Skeletal muscle satellite cell (primary cell): ENCODE measurements at regions not wholly inside any gene's neighbourhood (a gene's known extent, or its start where the extent isn't known, plus 50 kb on each side); places are given as distances from the start of the nearest gene placed in this dataset.

Source experiments
- H3K27me3 ChIP-seq: 2 replicates; pipeline ENCODE4 v1.7.0; 2013; ENCODE audit warnings: low read length; ENCODE audit not compliant: control insufficient read depth, insufficient read depth
- H3K36me3 ChIP-seq: 2 replicates; pipeline ENCODE4 v1.7.0; 2013; ENCODE audit warnings: mild to moderate bottlenecking, control low read depth, low read length; ENCODE audit not compliant: insufficient read depth
- H3K4me1 ChIP-seq: 2 replicates; pipeline ENCODE4 v1.7.0; 2013; ENCODE audit warnings: low read length; ENCODE audit not compliant: control insufficient read depth, insufficient read depth
- H3K4me2 ChIP-seq: 2 replicates; pipeline ENCODE4 v1.7.0; 2013; ENCODE audit warnings: mild to moderate bottlenecking, low read length
- H3K4me3 ChIP-seq: 2 replicates; pipeline ENCODE4 v1.7.0; 2013; ENCODE audit warnings: low read length
- H3K9ac ChIP-seq: 2 replicates; pipeline ENCODE4 v1.7.0; 2013; ENCODE audit warnings: mild to moderate bottlenecking, low read depth, low read length, moderate library complexity
- H3K9me3 ChIP-seq: replicated peaks from 2 replicates; pipeline ENCODE4 v1.7.0; 2013; ENCODE audit warnings: mild to moderate bottlenecking, control low read depth, low read length

DNA sequence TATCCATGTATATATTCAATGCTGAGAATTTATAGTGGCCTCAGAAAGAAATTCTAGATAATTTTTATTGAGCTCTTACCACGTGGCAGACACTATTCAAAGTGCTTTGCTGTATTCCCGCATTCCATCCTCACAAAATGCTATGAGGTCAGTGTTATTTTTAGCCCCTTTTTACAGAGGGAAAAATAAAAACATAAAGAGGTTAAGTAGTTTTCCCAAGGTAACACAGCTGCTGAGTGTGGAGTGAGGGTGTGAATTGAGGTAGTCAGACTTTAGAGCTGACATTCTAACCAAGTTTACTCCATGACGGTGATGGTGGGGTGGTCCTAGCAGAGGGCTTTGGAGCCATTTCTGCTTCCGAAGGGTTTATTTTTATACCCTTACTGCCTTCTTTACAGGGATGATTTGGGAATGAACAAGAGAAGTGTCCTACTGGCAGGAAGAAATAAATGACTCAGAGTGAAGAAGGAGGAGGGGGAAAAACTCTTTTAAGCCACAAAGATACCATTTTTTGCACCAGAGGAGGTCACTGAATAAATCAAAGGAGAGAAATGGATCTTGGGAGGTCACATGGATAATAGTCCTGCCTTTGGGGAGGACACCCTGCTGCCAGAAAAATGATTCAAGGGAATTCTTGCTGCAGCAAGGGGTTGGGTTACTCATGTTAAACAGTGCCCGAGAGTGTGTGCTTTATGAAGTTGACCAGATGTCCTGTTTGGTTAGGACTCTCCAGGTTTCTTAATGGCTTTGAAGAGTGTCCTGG, 76.1 kb downstream of the HMHB1 start:
- Histone ChIP-seq H3K27me3 (no peaks in the 10 kb centered on the region), H3K9ac (peak overlapping the region; percentile 39), H3K9me3 (no peaks in the 10 kb centered on the region), H3K4me1 (peaks cover 43% of the 10 kb centered on the region), H3K4me2 (peak overlapping the region; percentile 62), H3K36me3 (no peaks in the 10 kb centered on the region), H3K4me3 (no peak overlapping the region)

DNA sequence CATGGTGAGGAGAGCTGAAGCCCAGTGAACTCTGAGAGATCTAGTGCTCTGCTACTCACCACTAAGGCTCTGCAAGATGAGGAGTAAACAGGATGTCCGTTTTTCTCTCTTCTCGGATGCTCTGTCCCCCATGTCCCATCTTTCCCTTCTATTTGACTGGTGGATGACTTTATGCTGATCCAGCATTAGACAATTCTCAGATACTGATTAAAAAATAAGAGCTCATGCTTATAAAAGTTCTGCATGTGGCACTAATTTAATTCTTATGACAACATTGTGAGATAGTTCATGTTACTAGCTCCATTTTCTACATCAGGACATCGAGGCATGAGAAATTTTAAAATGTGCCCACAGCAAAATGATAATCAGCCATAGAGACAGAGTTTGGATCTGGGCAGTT, 77.0 kb downstream of the HMHB1 start:
- Histone ChIP-seq H3K4me3 (no peak overlapping the region), H3K9me3 (no peaks in the 10 kb centered on the region), H3K4me1 (peaks cover 43% of the 10 kb centered on the region), H3K9ac (no peak overlapping the region), H3K4me2 (peak overlapping the region; percentile 62), H3K27me3 (no peaks in the 10 kb centered on the region), H3K36me3 (no peaks in the 10 kb centered on the region)

DNA sequence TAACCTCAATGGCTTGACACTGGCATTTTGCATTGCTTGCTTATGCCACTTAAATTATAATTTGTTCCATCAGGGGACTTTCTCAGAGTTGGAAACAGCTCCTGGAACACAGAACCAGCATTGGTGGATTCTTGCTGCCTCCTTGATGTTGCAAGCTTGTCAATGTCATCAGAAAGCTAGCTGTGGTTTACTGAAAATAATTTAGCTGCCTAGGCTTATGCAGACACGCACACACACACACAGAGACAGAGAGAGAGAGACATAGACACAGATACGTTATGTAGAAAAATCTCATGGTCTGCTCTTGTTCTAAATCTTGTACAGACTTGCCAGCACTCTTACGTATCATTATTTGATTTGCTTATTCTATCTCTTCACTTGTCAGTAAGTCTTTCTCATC, 78.0 kb downstream of the HMHB1 start:
- Histone ChIP-seq H3K36me3 (no peaks in the 10 kb centered on the region), H3K27me3 (no peaks in the 10 kb centered on the region), H3K4me2 (peak overlapping the region; percentile 8), H3K4me3 (no peak overlapping the region), H3K4me1 (peaks cover 43% of the 10 kb centered on the region), H3K9me3 (no peaks in the 10 kb centered on the region), H3K9ac (no peak overlapping the region)

DNA sequence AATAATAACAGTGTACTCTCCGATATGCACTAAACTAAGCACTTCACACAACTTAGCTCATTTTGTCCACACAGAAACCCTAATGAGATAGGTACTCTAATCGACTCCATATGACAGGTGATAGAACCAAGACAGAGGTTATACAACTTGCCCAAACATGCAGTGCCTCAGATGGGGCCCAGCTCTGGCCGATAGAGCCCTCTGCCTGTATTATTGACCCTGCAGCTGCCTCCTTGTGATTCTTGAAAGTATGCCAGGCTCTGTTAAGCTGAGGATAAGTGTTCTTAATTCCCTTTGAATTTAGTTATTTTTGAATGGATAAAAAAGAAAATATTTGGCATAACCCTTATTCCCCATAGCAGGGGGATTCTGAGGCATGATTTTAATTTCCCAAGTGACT, 78.5 kb downstream of the HMHB1 start:
- no peak overlapping the region for H3K9ac ChIP-seq
- H3K27me3 ChIP-seq = no peaks in the 10 kb centered on the region
- H3K4me1 ChIP-seq = peaks cover 43% of the 10 kb centered on the region
- no peaks in the 10 kb centered on the region for H3K36me3 ChIP-seq
- H3K4me2 ChIP-seq = no peak overlapping the region
- no peaks in the 10 kb centered on the region for H3K9me3 ChIP-seq
- H3K4me3 ChIP-seq = no peak overlapping the region

DNA sequence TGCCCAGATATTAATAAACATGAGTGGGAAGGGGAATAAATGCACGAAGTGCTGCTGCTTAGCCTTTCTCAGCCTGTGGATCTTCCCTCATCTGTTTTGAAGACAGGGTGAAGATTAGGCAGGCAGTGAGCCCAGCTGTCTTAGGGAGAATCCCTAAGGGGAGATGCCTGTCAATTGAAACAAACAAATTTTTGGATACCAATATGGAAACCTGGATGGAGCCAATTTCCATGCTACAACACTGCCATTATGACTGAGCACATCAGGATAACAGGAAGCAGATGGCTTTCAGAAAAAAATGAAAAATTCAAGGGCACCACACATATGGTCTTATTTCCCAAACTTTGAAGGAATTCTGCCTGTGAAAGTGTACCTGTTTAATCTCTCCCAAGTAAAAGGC, 80.3 kb downstream of the HMHB1 start:
- Histone ChIP-seq H3K4me3 (no peak overlapping the region), H3K36me3 (no peaks in the 10 kb centered on the region), H3K27me3 (no peaks in the 10 kb centered on the region), H3K9ac (no peak overlapping the region), H3K9me3 (no peaks in the 10 kb centered on the region), H3K4me2 (no peak overlapping the region), H3K4me1 (peaks cover 40% of the 10 kb centered on the region)

DNA sequence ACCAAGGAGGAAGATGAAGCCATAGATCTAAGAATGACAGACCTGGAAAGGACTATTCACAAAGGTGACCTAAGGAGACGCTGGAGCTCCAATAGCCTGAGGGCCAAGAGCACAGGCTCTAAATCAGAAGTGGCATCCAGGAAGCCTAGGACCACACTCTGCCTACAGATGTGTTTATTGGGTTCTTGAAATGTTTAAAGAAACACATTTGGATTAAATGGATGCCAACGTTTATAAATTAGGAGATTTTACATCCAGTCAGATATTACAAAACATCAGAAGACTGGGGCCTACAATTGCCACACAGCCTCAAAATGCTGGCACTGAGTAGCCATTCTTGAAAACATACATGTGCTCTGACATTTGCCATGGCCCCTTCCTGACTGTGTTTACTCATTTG, 80.9 kb downstream of the HMHB1 start:
- H3K4me1 ChIP-seq = peaks cover 38% of the 10 kb centered on the region
- H3K9me3 ChIP-seq = no peaks in the 10 kb centered on the region
- H3K36me3 ChIP-seq = no peaks in the 10 kb centered on the region
- no peak overlapping the region for H3K9ac ChIP-seq
- H3K4me3 ChIP-seq = no peak overlapping the region
- H3K27me3 ChIP-seq = no peaks in the 10 kb centered on the region
- no peak overlapping the region for H3K4me2 ChIP-seq

DNA sequence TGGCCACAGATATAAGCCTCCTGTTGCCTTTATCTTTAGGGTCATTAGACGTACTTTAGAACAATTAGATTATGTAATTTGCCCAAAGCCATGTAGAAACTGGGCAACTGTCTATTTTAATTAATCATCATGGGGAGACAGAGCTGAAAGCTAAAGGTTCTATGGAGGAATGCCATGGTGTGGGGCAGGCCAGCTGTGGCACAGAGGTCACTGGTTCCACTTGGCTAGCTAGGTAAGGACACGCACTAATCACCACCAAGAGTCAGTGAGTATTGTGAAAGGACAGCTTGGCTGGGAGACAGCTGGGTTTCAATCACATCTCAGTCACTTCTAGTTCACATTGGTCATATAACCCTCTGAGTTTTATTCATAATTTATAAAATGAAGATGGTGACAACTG, 81.7 kb downstream of the HMHB1 start:
- no peaks in the 10 kb centered on the region for H3K9me3 ChIP-seq
- H3K9ac ChIP-seq = no peak overlapping the region
- H3K27me3 ChIP-seq = no peaks in the 10 kb centered on the region
- H3K36me3 ChIP-seq = no peaks in the 10 kb centered on the region
- no peak overlapping the region for H3K4me3 ChIP-seq
- no peak overlapping the region for H3K4me2 ChIP-seq
- peaks cover 31% of the 10 kb centered on the region for H3K4me1 ChIP-seq

DNA sequence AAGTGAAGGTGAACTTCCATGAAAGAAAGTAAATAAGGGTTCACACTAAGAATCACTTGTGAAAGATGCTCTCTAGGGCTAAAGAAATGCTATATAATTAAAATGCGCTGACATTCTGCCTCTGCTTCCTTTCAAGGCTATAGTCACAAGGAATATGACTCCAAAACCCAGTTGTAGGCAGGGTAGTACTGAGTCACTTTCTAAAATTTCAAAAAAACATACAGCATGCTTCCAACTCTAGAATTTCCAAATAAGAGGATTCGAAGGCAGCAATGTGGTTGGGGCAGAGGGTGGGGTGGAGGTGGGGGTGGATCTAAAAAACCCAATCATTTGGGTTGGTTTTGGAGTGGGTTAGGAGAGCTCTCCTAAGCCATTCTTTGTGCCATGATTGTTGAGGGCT, 84.6 kb downstream of the HMHB1 start:
- Histone ChIP-seq H3K36me3 (no peaks in the 10 kb centered on the region), H3K4me1 (peaks cover 16% of the 10 kb centered on the region), H3K9ac (no peak overlapping the region), H3K4me2 (no peak overlapping the region), H3K4me3 (no peak overlapping the region), H3K27me3 (no peaks in the 10 kb centered on the region), H3K9me3 (no peaks in the 10 kb centered on the region)

DNA sequence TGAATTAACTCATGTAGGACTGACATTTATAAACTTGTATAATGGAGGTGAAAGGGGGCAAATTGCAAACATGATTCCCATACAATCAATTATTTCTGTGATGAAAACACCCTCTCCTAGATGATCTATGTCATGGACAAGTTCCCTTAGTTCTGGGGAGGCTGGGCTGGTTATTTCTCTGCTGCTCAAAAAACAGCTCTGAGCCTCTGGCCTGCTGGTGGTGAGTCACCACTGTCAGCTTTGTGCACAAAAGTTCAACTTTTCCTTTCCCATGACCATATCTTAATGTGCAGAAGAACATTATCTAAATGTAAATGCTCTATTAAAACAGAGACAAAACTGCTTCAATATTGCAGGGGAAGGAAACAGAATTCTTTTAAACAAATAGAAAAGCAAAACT, 85.0 kb downstream of the HMHB1 start:
- Histone ChIP-seq H3K4me2 (no peak overlapping the region), H3K27me3 (no peaks in the 10 kb centered on the region), H3K4me1 (peaks cover 16% of the 10 kb centered on the region), H3K36me3 (no peaks in the 10 kb centered on the region), H3K4me3 (no peak overlapping the region), H3K9me3 (no peaks in the 10 kb centered on the region), H3K9ac (no peak overlapping the region)

DNA sequence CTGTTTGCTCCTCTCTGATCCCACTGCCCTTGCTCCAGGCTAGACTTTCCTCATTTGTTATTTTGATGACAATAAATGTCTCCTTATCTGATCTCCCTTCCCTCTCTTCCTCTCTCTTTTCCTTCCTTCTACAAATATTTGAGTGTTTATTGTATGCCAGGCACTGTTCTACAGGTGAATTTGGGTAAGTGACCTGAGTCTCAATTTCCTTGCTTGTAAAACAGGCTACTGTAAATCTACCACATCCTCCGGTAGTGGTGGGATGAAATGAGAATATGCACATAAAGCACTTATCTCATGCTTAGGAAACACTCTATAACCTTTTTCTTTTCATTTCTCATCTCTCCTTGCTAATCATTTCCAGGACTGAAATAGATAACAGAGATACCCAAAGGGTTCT, 86.4 kb downstream of the HMHB1 start:
- H3K4me3 ChIP-seq = no peak overlapping the region
- H3K36me3 ChIP-seq = no peaks in the 10 kb centered on the region
- peaks cover 16% of the 10 kb centered on the region for H3K4me1 ChIP-seq
- no peak overlapping the region for H3K9ac ChIP-seq
- no peak overlapping the region for H3K4me2 ChIP-seq
- H3K27me3 ChIP-seq = no peaks in the 10 kb centered on the region
- H3K9me3 ChIP-seq = no peaks in the 10 kb centered on the region

DNA sequence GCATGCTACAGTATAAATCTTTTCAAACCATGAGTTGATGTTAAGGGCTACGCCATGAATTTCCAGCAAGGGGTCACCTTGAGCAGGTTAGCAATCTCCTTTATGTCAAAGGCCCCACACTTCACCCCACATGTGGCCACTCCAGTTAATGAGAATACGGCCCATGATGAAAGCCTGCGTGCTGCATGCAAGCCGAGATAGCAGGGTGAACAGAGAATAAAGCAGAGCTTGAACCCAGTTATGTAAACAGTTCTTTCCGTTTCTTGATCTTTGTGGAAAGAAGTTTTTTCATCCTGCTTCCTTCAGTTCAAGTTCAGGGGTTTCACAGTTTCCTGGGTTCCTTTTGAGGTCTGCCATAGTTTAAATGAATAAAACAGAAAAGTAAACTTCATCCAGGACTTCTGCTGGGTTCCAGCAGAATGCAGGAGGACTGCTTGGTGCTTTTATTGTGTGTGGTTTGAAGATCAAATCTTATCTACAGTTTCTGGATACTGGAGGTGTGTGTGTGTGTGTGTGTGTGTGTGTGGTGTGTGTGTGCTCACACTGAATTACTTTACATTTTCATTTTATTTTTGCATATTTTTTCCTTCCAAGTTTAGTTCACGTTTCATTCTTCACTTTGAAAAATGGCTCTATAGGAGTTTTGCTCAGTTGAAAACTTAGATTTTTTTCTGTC, 87.1 kb downstream of the HMHB1 start:
- Histone ChIP-seq H3K36me3 (no peaks in the 10 kb centered on the region), H3K4me3 (no peak overlapping the region), H3K4me2 (no peak overlapping the region), H3K9ac (no peak overlapping the region), H3K27me3 (no peaks in the 10 kb centered on the region), H3K4me1 (peaks cover 16% of the 10 kb centered on the region), H3K9me3 (no peaks in the 10 kb centered on the region)

DNA sequence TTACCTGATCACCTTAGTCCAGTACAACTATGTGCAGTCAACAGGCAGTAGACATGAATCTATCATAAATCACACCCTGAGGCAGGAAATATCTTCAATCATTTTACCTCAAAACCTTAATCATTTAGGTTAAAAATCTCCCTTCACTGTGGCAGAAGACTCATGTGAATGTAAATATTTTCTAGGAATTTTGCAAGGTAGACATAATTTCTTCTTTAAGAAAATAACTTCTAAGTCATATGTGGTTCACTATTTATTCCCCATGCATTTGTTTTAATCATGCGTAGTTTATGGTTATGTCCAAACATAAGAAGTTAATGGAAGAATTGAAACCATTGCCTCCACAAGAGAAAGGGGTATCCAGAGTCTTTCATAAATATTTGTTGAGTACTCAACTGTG, 97.0 kb downstream of the HMHB1 start:
- Histone ChIP-seq H3K9me3 (no peaks in the 10 kb centered on the region), H3K36me3 (no peaks in the 10 kb centered on the region), H3K4me1 (peaks cover 13% of the 10 kb centered on the region), H3K4me3 (no peak overlapping the region), H3K9ac (no peak overlapping the region), H3K27me3 (no peaks in the 10 kb centered on the region), H3K4me2 (no peak overlapping the region)
